ENCODE measurements at regions not wholly inside any gene's neighbourhood (a gene's known extent, or its start where the extent isn't known, plus 50 kb on each side); places are given as distances from the start of the nearest gene placed in this dataset.

DNA sequence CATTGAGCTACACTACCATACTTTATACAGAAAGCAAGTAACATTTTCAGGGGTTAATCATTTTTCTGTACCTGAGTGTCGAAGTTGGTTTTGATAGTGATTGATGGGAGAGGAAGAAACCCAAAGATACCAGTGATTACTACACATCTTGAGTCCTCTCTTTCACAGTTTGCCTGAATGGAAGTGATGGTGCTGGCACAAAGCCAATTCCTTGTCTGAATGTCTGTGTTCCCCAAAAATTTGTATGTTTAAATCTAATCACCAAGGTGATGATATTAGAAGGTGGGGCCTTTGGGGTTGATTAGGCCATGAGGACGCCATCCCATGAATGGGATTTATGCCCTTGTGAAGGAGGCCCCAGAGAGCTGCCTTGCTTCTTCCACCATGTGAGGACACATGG, 696.9 kb upstream of the ANKRD30A start:
- TF ChIP-seq SIN3A (conservative IDR thresholded peaks at IDR 0.05 in 1 of 2, IDR thresholded peaks at IDR 0.05 in 1 of 2; ENCODE audit: low read depth in 1 of 2, low read length in 2 of 2) (no peak), JUND (IDR thresholded peaks at IDR 0.05; ENCODE audit: low read length) (no peak), YY1 (IDR thresholded peaks at IDR 0.05; ENCODE audit: low read depth, low read length) (no peak), EZH2 (IDR thresholded peaks at IDR 0.05; ENCODE audit: low read depth, low read length, severe bottlenecking) (no peak), RFX5 (IDR thresholded peaks at IDR 0.05; ENCODE audit: borderline replicate concordance, low read depth, low read length) (no peak), BACH1 (IDR thresholded peaks at IDR 0.05; ENCODE audit: low read length) (no peak), CEBPB (IDR thresholded peaks at IDR 0.05; ENCODE audit: low read depth, low read length) (no peak), SIX5 (IDR thresholded peaks at IDR 0.05; ENCODE audit: low read depth, low read length) (no peak), HDAC2 (IDR thresholded peaks at IDR 0.05; ENCODE audit: borderline replicate concordance in 1 of 2, low read depth in 2 of 2, low read length in 2 of 2) (no peak), CHD2 (IDR thresholded peaks at IDR 0.05; ENCODE audit: low read length) (no peak), POLR2AphosphoS5 (IDR thresholded peaks at IDR 0.05; ENCODE audit: low read depth, low read length) (no peak)
- TF ChIP-seq, protein P1, sequence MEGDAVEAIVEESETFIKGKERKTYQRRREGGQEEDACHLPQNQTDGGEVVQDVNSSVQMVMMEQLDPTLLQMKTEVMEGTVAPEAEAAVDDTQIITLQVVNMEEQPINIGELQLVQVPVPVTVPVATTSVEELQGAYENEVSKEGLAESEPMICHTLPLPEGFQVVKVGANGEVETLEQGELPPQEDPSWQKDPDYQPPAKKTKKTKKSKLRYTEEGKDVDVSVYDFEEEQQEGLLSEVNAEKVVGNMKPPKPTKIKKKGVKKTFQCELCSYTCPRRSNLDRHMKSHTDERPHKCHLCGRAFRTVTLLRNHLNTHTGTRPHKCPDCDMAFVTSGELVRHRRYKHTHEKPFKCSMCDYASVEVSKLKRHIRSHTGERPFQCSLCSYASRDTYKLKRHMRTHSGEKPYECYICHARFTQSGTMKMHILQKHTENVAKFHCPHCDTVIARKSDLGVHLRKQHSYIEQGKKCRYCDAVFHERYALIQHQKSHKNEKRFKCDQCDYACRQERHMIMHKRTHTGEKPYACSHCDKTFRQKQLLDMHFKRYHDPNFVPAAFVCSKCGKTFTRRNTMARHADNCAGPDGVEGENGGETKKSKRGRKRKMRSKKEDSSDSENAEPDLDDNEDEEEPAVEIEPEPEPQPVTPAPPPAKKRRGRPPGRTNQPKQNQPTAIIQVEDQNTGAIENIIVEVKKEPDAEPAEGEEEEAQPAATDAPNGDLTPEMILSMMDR (IDR thresholded peaks at IDR 0.05; ENCODE audit: control extremely low read depth in 1 of 3, insufficient read depth in 1 of 3, low read depth in 1 of 3, low read length in 3 of 3), result no peak
- TF ChIP-seq, protein P2, sequence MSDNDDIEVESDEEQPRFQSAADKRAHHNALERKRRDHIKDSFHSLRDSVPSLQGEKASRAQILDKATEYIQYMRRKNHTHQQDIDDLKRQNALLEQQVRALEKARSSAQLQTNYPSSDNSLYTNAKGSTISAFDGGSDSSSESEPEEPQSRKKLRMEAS (IDR thresholded peaks at IDR 0.05), result no peak
- TF ChIP-seq, protein P3, sequence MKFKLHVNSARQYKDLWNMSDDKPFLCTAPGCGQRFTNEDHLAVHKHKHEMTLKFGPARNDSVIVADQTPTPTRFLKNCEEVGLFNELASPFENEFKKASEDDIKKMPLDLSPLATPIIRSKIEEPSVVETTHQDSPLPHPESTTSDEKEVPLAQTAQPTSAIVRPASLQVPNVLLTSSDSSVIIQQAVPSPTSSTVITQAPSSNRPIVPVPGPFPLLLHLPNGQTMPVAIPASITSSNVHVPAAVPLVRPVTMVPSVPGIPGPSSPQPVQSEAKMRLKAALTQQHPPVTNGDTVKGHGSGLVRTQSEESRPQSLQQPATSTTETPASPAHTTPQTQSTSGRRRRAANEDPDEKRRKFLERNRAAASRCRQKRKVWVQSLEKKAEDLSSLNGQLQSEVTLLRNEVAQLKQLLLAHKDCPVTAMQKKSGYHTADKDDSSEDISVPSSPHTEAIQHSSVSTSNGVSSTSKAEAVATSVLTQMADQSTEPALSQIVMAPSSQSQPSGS (IDR thresholded peaks at IDR 0.05; ENCODE audit: low read length), result no peak
